ENCODE measurements at regions not wholly inside any gene's neighbourhood (a gene's known extent, or its start where the extent isn't known, plus 50 kb on each side); places are given as distances from the start of the nearest gene placed in this dataset.
A peak's percentile ranks its signal among the peaks of the same experiment; 100 is the strongest.

DNA sequence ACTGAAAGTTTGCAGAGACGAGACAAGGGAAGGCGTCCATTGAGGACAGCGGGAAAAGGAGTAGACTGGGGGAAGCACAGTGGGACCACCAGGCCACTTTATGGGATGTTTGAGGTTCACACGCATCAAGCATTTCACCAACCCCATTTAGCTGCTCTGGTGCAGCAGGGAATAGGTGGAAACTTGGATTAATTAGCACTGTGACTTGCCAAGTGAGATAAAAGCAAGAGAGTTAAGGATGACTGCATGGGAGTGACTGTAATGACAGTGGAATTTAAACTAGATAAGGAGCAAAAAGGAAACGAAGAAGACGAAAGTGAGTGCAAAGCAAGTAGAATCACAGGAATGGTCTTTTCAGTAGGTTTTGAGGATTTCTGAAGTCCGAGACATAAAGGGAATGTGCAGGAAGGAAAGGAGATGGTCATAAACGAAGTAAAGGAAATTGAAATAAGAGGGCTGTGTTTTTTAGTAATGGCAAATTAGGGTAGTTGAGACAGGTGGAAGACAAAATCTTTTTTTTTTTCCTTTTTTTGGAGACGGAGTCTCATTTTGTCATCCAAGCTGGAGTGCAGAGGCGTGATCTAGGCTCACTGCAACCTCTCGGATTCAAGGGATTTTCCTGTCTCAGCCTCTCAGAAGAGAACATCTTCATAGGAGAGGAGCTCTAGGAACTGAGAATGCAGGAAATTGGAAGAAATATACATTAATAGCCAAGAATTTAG lies 119.0 kb upstream of the MAP9 start:
- Histone ChIP-seq H3K4me1 (ENCODE audit: insufficient read depth) (no peaks in the 10 kb centered on the region), H3K27ac (ENCODE audit: low read depth) (no peak overlapping the region), H3K4me3 (no peak overlapping the region), H2AFZ (peak overlapping the region; percentile 69; the same call in 1 of the 2 replicates), H3F3A (replicated peaks; ENCODE audit: low read depth) (no peaks in the 10 kb centered on the region), H3K79me2 (replicated peaks; ENCODE audit: insufficient read depth) (no peaks in the 10 kb centered on the region), H3K9me2 (ENCODE audit: insufficient read depth) (0 out of 2 replicates have a peak, but pooled peaks cover 3% of the 10 kb centered on the region), H4K20me1 (replicated peaks; ENCODE audit: insufficient read depth) (no peaks in the 10 kb centered on the region), H3K27me3 (ENCODE audit: insufficient read depth) (no peaks in the 10 kb centered on the region), H3K4me2 (no peak overlapping the region), H3K36me3 (ENCODE audit: insufficient read depth) (no peaks in the 10 kb centered on the region)
- no peak for TF ChIP-seq EZH2 (IDR thresholded peaks at IDR 0.05; ENCODE audit: low read depth, unreplicated experiment)
- TF ChIP-seq NANOG (IDR thresholded peaks at IDR 0.05; ENCODE audit: borderline replicate concordance) = no peak
- TF ChIP-seq CTCF (conservative IDR thresholded peaks at IDR 0.05; ENCODE audit: low read depth in 2 of 2) = no peak
- TF ChIP-seq ETS1 (IDR thresholded peaks at IDR 0.05) = no peak
- no peak for TF ChIP-seq POLR2AphosphoS5 (IDR thresholded peaks at IDR 0.05; ENCODE audit: low read depth)
- no peak for TF ChIP-seq STAT1 (IDR thresholded peaks at IDR 0.05; ENCODE audit: unreplicated experiment)
- no peak for TF ChIP-seq JUNB (IDR thresholded peaks at IDR 0.05; ENCODE audit: unreplicated experiment)
- TF ChIP-seq, protein P1, sequence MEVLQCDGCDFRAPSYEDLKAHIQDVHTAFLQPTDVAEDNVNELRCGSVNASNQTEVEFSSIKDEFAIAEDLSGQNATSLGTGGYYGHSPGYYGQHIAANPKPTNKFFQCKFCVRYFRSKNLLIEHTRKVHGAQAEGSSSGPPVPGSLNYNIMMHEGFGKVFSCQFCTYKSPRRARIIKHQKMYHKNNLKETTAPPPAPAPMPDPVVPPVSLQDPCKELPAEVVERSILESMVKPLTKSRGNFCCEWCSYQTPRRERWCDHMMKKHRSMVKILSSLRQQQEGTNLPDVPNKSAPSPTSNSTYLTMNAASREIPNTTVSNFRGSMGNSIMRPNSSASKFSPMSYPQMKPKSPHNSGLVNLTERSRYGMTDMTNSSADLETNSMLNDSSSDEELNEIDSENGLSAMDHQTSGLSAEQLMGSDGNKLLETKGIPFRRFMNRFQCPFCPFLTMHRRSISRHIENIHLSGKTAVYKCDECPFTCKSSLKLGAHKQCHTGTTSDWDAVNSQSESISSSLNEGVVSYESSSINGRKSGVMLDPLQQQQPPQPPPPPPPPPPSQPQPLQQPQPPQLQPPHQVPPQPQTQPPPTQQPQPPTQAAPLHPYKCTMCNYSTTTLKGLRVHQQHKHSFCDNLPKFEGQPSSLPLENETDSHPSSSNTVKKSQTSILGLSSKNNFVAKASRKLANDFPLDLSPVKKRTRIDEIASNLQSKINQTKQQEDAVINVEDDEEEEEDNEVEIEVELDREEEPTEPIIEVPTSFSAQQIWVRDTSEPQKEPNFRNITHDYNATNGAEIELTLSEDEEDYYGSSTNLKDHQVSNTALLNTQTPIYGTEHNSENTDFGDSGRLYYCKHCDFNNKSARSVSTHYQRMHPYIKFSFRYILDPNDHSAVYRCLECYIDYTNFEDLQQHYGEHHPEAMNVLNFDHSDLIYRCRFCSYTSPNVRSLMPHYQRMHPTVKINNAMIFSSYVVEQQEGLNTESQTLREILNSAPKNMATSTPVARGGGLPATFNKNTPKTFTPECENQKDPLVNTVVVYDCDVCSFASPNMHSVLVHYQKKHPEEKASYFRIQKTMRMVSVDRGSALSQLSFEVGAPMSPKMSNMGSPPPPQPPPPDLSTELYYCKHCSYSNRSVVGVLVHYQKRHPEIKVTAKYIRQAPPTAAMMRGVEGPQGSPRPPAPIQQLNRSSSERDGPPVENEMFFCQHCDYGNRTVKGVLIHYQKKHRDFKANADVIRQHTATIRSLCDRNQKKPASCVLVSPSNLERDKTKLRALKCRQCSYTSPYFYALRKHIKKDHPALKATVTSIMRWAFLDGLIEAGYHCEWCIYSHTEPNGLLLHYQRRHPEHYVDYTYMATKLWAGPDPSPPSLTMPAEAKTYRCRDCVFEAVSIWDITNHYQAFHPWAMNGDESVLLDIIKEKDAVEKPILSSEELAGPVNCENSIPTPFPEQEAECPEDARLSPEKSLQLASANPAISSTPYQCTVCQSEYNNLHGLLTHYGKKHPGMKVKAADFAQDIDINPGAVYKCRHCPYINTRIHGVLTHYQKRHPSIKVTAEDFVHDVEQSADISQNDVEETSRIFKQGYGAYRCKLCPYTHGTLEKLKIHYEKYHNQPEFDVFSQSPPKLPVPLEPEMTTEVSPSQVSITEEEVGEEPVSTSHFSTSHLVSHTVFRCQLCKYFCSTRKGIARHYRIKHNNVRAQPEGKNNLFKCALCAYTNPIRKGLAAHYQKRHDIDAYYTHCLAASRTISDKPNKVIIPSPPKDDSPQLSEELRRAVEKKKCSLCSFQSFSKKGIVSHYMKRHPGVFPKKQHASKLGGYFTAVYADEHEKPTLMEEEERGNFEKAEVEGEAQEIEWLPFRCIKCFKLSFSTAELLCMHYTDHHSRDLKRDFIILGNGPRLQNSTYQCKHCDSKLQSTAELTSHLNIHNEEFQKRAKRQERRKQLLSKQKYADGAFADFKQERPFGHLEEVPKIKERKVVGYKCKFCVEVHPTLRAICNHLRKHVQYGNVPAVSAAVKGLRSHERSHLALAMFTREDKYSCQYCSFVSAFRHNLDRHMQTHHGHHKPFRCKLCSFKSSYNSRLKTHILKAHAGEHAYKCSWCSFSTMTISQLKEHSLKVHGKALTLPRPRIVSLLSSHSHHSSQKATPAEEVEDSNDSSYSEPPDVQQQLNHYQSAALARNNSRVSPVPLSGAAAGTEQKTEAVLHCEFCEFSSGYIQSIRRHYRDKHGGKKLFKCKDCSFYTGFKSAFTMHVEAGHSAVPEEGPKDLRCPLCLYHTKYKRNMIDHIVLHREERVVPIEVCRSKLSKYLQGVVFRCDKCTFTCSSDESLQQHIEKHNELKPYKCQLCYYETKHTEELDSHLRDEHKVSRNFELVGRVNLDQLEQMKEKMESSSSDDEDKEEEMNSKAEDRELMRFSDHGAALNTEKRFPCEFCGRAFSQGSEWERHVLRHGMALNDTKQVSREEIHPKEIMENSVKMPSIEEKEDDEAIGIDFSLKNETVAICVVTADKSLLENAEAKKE (CRISPR knock-in tag; IDR thresholded peaks at IDR 0.05) = no peak
- TF ChIP-seq, protein P2, sequence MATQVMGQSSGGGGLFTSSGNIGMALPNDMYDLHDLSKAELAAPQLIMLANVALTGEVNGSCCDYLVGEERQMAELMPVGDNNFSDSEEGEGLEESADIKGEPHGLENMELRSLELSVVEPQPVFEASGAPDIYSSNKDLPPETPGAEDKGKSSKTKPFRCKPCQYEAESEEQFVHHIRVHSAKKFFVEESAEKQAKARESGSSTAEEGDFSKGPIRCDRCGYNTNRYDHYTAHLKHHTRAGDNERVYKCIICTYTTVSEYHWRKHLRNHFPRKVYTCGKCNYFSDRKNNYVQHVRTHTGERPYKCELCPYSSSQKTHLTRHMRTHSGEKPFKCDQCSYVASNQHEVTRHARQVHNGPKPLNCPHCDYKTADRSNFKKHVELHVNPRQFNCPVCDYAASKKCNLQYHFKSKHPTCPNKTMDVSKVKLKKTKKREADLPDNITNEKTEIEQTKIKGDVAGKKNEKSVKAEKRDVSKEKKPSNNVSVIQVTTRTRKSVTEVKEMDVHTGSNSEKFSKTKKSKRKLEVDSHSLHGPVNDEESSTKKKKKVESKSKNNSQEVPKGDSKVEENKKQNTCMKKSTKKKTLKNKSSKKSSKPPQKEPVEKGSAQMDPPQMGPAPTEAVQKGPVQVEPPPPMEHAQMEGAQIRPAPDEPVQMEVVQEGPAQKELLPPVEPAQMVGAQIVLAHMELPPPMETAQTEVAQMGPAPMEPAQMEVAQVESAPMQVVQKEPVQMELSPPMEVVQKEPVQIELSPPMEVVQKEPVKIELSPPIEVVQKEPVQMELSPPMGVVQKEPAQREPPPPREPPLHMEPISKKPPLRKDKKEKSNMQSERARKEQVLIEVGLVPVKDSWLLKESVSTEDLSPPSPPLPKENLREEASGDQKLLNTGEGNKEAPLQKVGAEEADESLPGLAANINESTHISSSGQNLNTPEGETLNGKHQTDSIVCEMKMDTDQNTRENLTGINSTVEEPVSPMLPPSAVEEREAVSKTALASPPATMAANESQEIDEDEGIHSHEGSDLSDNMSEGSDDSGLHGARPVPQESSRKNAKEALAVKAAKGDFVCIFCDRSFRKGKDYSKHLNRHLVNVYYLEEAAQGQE (IDR thresholded peaks at IDR 0.05; ENCODE audit: unreplicated experiment) = no peak
- no peak for TF ChIP-seq CREB1 (CRISPR knock-in tag; IDR thresholded peaks at IDR 0.05; ENCODE audit: low read depth)
- no peak for TF ChIP-seq ZNF114 (CRISPR knock-in tag; IDR thresholded peaks at IDR 0.05)
- no peak for TF ChIP-seq ZNF331 (CRISPR knock-in tag; IDR thresholded peaks at IDR 0.05; ENCODE audit: low read depth)
- no peak for TF ChIP-seq EZH2phosphoT487 (IDR thresholded peaks at IDR 0.05; ENCODE audit: unreplicated experiment)
- H3K27ac Mint-ChIP-seq = no peak overlapping the region
- ATAC-seq (no peak), DNase-seq (ENCODE audit: low spot score) (no peak)
- H3K4me3 Mint-ChIP-seq = no peak overlapping the region
- no peaks in the 10 kb centered on the region; the same call in 2 of the 3 replicates for H3K4me1 Mint-ChIP-seq
- H3K9me3 Mint-ChIP-seq = no peaks in the 10 kb centered on the region
- no peaks in the 10 kb centered on the region for H3K27me3 Mint-ChIP-seq (ENCODE audit: insufficient read depth, low read depth, poor library complexity)
- no peaks in the 10 kb centered on the region for H3K36me3 Mint-ChIP-seq (ENCODE audit: low read depth)

All from GM23338 (cell line).